OCI-LY1 (cell line): ENCODE measurements at regions not wholly inside any gene's neighbourhood (a gene's known extent, or its start where the extent isn't known, plus 50 kb on each side); places are given as distances from the start of the nearest gene placed in this dataset.

Experiments used
- H2AFZ ChIP-seq: fragments of 200-600 bp; sonication (generic), shearing (Covaris generic); 2 replicates; pipeline ENCODE4 v1.6.0; 2014; ENCODE audit warnings: antibody characterized with exemption, mild to moderate bottlenecking, low read length
- H3F3A ChIP-seq: fragments of 200-600 bp; sonication (generic), shearing (Covaris generic); 2 replicates; pipeline ENCODE4 v1.6.0; 2014; ENCODE audit warnings: mild to moderate bottlenecking, antibody characterized with exemption, low read length, moderate library complexity; ENCODE audit not compliant: insufficient read depth
- H3K27ac ChIP-seq: fragments of 200-600 bp; sonication (generic); 2 replicates; pipeline ENCODE4 v1.5.1; 2014; ENCODE audit warnings: low read length, mixed run types, mild to moderate bottlenecking, low read depth; ENCODE audit not compliant: poor library complexity, severe bottlenecking
- H3K27me3 ChIP-seq: fragments of 200-600 bp; sonication (generic); 2 replicates; pipeline ENCODE4 v1.6.0; 2014; ENCODE audit warnings: antibody characterized with exemption, mild to moderate bottlenecking, low read length, moderate library complexity; ENCODE audit not compliant: insufficient read depth
- H3K36me3 ChIP-seq: fragments of 200-600 bp; sonication (generic); 2 replicates; pipeline ENCODE4 v1.6.1; 2014; ENCODE audit warnings: mild to moderate bottlenecking, antibody characterized with exemption, low read length, moderate library complexity, mixed read lengths; ENCODE audit not compliant: insufficient read depth
- H3K4me1 ChIP-seq: fragments of 200-600 bp; sonication (generic); 2 replicates; pipeline ENCODE4 v1.5.1; 2014; ENCODE audit warnings: mild to moderate bottlenecking, low read length, moderate library complexity; ENCODE audit not compliant: insufficient read depth, severe bottlenecking
- H3K4me2 ChIP-seq: fragments of 200-600 bp; sonication (generic), shearing (Covaris generic); 2 replicates; pipeline ENCODE4 v1.6.1; 2014; ENCODE audit warnings: low read length
- H3K4me3 ChIP-seq: fragments of 200-600 bp; sonication (generic); 2 replicates; pipeline ENCODE4 v1.5.1; 2014; ENCODE audit warnings: low read length, low read depth, mild to moderate bottlenecking, mixed read lengths; ENCODE audit not compliant: poor library complexity, severe bottlenecking
- H3K79me2 ChIP-seq: fragments of 200-600 bp; shearing (Covaris generic); 2 replicates; pipeline ENCODE4 v1.6.1; 2016; ENCODE audit warnings: mixed run types, low read length, mixed read lengths; ENCODE audit not compliant: insufficient read depth
- H3K9ac ChIP-seq: fragments of 200-600 bp; sonication (generic), shearing (Covaris generic); 2 replicates; pipeline ENCODE4 v1.6.1; 2014; ENCODE audit warnings: mild to moderate bottlenecking, low read length, mixed read lengths
- H3K9me2 ChIP-seq: fragments of 200-600 bp; sonication (generic), shearing (Covaris generic); 2 replicates; pipeline ENCODE4 v1.6.1; 2014; ENCODE audit warnings: low read depth, mild to moderate bottlenecking, low read length, mixed read lengths
- H3K9me3 ChIP-seq: fragments of 200-600 bp; shearing (Covaris generic); 2 replicates; pipeline ENCODE4 v1.6.1; 2014; ENCODE audit warnings: low read length, mixed read lengths
- H4K20me1 ChIP-seq: fragments of 200-600 bp; sonication (generic), shearing (Covaris generic); 2 replicates; pipeline ENCODE4 v1.6.0; 2016; ENCODE audit warnings: mild to moderate bottlenecking, low read length; ENCODE audit not compliant: insufficient read depth
- EZH2 ChIP-seq: fragments of 200-600 bp; sonication (generic), shearing (Covaris generic); IDR thresholded peaks from 2 replicates; pipeline ENCODE4 v1.8.0; 2017; ENCODE audit warnings: borderline replicate concordance, mixed run types, mild to moderate bottlenecking, antibody characterized with exemption, low read length, moderate library complexity, mixed read lengths
- TF ChIP-seq, protein P1 (sequence below): fragments of 200-600 bp; sonication (generic), shearing (Covaris generic); IDR thresholded peaks from 2 replicates; pipeline ENCODE4 v1.5.1; 2017; ENCODE audit warnings: mild to moderate bottlenecking, antibody characterized with exemption, low read length, moderate library complexity, mixed read lengths

DNA sequence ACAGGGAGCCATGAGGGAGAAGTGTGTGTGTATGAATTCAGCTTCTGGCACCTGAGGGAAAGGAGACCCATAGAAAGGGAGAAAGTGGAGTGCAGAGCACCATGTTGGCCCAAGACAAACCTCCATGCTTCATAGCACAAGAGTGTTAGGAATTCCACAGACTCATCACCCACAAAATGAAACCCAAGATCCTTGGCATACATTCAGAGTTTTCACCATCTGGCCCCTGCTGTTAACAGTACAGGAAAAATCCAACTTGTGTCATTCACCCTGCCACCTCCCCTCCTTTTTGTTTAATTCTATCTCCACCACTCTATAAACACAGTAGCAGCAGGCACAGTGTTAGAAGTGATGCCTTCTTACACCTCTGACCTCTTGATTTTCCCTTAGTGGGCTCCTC, 60.0 kb upstream of the MNS1 start:
- H3K36me3 ChIP-seq = no peaks in the 10 kb centered on the region
- no peak overlapping the region for H3K27ac ChIP-seq
- peaks cover 1% of the 10 kb centered on the region for H3K4me1 ChIP-seq
- H3K79me2 ChIP-seq = no peaks in the 10 kb centered on the region
- H3K9me2 ChIP-seq = no peaks in the 10 kb centered on the region
- H3K9me3 ChIP-seq = no peaks in the 10 kb centered on the region
- H3K4me2 ChIP-seq = no peak overlapping the region
- H3F3A ChIP-seq = no peaks in the 10 kb centered on the region
- no peak overlapping the region for H3K9ac ChIP-seq
- no peaks in the 10 kb centered on the region for H3K27me3 ChIP-seq
- no peaks in the 10 kb centered on the region for H4K20me1 ChIP-seq
- H3K4me3 ChIP-seq = no peak overlapping the region
- no peak for TF ChIP-seq EZH2
- TF ChIP-seq, protein P1, sequence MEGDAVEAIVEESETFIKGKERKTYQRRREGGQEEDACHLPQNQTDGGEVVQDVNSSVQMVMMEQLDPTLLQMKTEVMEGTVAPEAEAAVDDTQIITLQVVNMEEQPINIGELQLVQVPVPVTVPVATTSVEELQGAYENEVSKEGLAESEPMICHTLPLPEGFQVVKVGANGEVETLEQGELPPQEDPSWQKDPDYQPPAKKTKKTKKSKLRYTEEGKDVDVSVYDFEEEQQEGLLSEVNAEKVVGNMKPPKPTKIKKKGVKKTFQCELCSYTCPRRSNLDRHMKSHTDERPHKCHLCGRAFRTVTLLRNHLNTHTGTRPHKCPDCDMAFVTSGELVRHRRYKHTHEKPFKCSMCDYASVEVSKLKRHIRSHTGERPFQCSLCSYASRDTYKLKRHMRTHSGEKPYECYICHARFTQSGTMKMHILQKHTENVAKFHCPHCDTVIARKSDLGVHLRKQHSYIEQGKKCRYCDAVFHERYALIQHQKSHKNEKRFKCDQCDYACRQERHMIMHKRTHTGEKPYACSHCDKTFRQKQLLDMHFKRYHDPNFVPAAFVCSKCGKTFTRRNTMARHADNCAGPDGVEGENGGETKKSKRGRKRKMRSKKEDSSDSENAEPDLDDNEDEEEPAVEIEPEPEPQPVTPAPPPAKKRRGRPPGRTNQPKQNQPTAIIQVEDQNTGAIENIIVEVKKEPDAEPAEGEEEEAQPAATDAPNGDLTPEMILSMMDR = no peak
- no peak overlapping the region for H2AFZ ChIP-seq

DNA sequence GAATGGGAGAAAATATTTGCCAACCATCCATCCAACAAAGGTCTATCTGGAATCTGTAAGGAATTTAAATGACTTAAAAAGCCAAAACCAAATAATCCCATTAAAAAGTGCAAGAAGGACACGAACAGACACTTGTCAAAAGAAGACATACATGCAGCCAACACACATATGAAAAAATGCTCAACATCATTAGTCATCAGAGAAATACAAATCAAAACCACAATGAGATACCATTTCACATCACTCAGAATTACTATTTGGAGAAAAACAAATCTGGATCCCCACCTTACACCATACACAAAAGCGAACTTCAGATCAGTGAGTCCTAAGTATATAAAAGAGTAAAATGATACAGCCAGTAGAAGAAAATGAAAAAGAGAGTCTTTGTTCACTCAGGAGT, 58.6 kb upstream of the MNS1 start:
- H4K20me1 ChIP-seq = no peaks in the 10 kb centered on the region
- H3K4me1 ChIP-seq = no peaks in the 10 kb centered on the region
- H3K27me3 ChIP-seq = no peaks in the 10 kb centered on the region
- no peak overlapping the region for H3K9ac ChIP-seq
- H3K4me3 ChIP-seq = no peak overlapping the region
- no peaks in the 10 kb centered on the region for H3F3A ChIP-seq
- 0 out of 2 replicates have a peak, but pooled peaks cover 3% of the 10 kb centered on the region for H3K9me3 ChIP-seq
- no peak overlapping the region for H3K27ac ChIP-seq
- H3K9me2 ChIP-seq = no peaks in the 10 kb centered on the region
- H3K79me2 ChIP-seq = no peaks in the 10 kb centered on the region
- TF ChIP-seq, protein P1 = no peak
- TF ChIP-seq EZH2 = no peak
- no peaks in the 10 kb centered on the region for H3K36me3 ChIP-seq
- no peak overlapping the region for H2AFZ ChIP-seq
- no peak overlapping the region for H3K4me2 ChIP-seq

DNA sequence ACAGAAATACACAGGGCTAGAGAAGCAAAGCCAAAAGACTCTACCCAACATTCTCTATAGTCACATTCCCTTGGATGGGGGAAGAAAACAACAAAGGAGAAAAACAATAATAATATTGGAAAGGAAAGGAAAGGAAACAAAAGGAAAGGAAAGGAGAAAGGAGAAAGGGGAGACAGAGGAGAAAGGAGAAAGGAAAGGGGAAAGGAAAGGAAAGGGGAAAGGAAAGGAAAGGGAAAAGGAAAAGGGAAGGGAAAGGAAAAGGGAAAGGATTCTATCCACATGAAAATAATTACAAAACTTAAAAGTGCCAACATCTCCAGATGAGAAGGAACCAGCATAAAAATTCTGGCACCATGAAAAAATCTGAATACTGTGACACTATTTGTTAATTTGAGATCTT, 54.1 kb upstream of the MNS1 start:
- H3K79me2 ChIP-seq = no peaks in the 10 kb centered on the region
- no peaks in the 10 kb centered on the region for H3F3A ChIP-seq
- no peak overlapping the region for H3K4me2 ChIP-seq
- no peaks in the 10 kb centered on the region for H3K4me1 ChIP-seq
- no peak for TF ChIP-seq EZH2
- TF ChIP-seq, protein P1 = no peak
- no peak overlapping the region for H2AFZ ChIP-seq
- no peak overlapping the region for H3K4me3 ChIP-seq
- H4K20me1 ChIP-seq = no peaks in the 10 kb centered on the region
- H3K27me3 ChIP-seq = no peaks in the 10 kb centered on the region
- no peak overlapping the region for H3K27ac ChIP-seq
- no peaks in the 10 kb centered on the region for H3K36me3 ChIP-seq
- no peak overlapping the region for H3K9ac ChIP-seq
- peaks cover 3% of the 10 kb centered on the region; the same call in 1 of the 2 replicates for H3K9me3 ChIP-seq
- H3K9me2 ChIP-seq = no peaks in the 10 kb centered on the region
